ENCODE measurements at regions not wholly inside any gene's neighbourhood (a gene's known extent, or its start where the extent isn't known, plus 50 kb on each side); places are given as distances from the start of the nearest gene placed in this dataset.
A peak's percentile ranks its signal among the peaks of the same experiment; 100 is the strongest.

- peak; percentile 94 for TF ChIP-seq EP300 (IDR thresholded peaks at IDR 0.05; ENCODE audit: borderline replicate concordance)
- no peak for TF ChIP-seq REST (IDR thresholded peaks at IDR 0.05; ENCODE audit: low read depth)
- TF ChIP-seq TCF12 (IDR thresholded peaks at IDR 0.05; ENCODE audit: low read depth): peak; percentile 88
- TF ChIP-seq RAD21 (IDR thresholded peaks at IDR 0.05; ENCODE audit: low read depth): peak; percentile 50
- TF ChIP-seq TEAD4 (IDR thresholded peaks at IDR 0.05): peak; percentile 98
- TF ChIP-seq MAX (IDR thresholded peaks at IDR 0.05): 0 out of 2 replicates have a peak, but pooled peaks have one; percentile 10
- TF ChIP-seq YY1 (IDR thresholded peaks at IDR 0.05; ENCODE audit: low read depth): 0 out of 2 replicates have a peak, but pooled peaks have one; percentile 38
- peak; percentile 97 for TF ChIP-seq FOXM1 (IDR thresholded peaks at IDR 0.05; ENCODE audit: borderline replicate concordance, low read depth)
- TF ChIP-seq CEBPB (IDR thresholded peaks at IDR 0.05): peak; percentile 77
- TF ChIP-seq NFIC (IDR thresholded peaks at IDR 0.05): peak; percentile 97
- TF ChIP-seq ZBTB7A (IDR thresholded peaks at IDR 0.05; ENCODE audit: low read depth): peak; percentile 40; the same call in 1 of the 2 replicates
- TF ChIP-seq TAF1 (IDR thresholded peaks at IDR 0.05; ENCODE audit: low read depth): 0 out of 2 replicates have a peak, but pooled peaks have one; percentile 19
- TF ChIP-seq CREB1 (IDR thresholded peaks at IDR 0.05; ENCODE audit: low read depth): no peak
- TF ChIP-seq EGR1 (IDR thresholded peaks at IDR 0.05): no peak
- TF ChIP-seq, protein P1, sequence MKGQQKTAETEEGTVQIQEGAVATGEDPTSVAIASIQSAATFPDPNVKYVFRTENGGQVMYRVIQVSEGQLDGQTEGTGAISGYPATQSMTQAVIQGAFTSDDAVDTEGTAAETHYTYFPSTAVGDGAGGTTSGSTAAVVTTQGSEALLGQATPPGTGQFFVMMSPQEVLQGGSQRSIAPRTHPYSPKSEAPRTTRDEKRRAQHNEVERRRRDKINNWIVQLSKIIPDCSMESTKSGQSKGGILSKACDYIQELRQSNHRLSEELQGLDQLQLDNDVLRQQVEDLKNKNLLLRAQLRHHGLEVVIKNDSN (IDR thresholded peaks at IDR 0.05): no peak
These were observed 220.6 kb upstream of the HMGA2 start for GRCh38 chr12:65603438-65604351.

GRCh38 chr12:65605019-65605418 lies 219.3 kb upstream of the HMGA2 start:
- TF ChIP-seq ZBTB7A (IDR thresholded peaks at IDR 0.05; ENCODE audit: low read depth) (no peak), TEAD4 (IDR thresholded peaks at IDR 0.05) (no peak), FOXM1 (IDR thresholded peaks at IDR 0.05; ENCODE audit: borderline replicate concordance, low read depth) (no peak), TAF1 (IDR thresholded peaks at IDR 0.05; ENCODE audit: low read depth) (no peak), EP300 (IDR thresholded peaks at IDR 0.05; ENCODE audit: borderline replicate concordance) (no peak), NFIC (IDR thresholded peaks at IDR 0.05) (no peak), TCF12 (IDR thresholded peaks at IDR 0.05; ENCODE audit: low read depth) (no peak)

GRCh38 chr12:65606008-65606766 lies 218.1 kb upstream of the HMGA2 start:
- TF ChIP-seq TEAD4 (IDR thresholded peaks at IDR 0.05) (no peak), CREB1 (IDR thresholded peaks at IDR 0.05; ENCODE audit: low read depth) (no peak), NFIC (IDR thresholded peaks at IDR 0.05) (no peak), MAX (IDR thresholded peaks at IDR 0.05) (0 out of 2 replicates have a peak, but pooled peaks have one; percentile 9), CEBPB (IDR thresholded peaks at IDR 0.05) (no peak), EP300 (IDR thresholded peaks at IDR 0.05; ENCODE audit: borderline replicate concordance) (peak; percentile 16; the same call in 1 of the 2 replicates), ZBTB7A (IDR thresholded peaks at IDR 0.05; ENCODE audit: low read depth) (no peak)

- TF ChIP-seq MAX (IDR thresholded peaks at IDR 0.05): peak; percentile 64
- no peak for TF ChIP-seq REST (IDR thresholded peaks at IDR 0.05; ENCODE audit: low read depth)
- TF ChIP-seq FOXM1 (IDR thresholded peaks at IDR 0.05; ENCODE audit: borderline replicate concordance, low read depth): peak; percentile 64; the same call in 1 of the 2 replicates
- TF ChIP-seq EP300 (IDR thresholded peaks at IDR 0.05; ENCODE audit: borderline replicate concordance): peak; percentile 81
- peak; percentile 70 for TF ChIP-seq TEAD4 (IDR thresholded peaks at IDR 0.05)
- TF ChIP-seq TCF12 (IDR thresholded peaks at IDR 0.05; ENCODE audit: low read depth): peak; percentile 82
- peak; percentile 76 for TF ChIP-seq NFIC (IDR thresholded peaks at IDR 0.05)
- peak; percentile 22; the same call in 1 of the 2 replicates for TF ChIP-seq TAF1 (IDR thresholded peaks at IDR 0.05; ENCODE audit: low read depth)
- 0 out of 2 replicates have a peak, but pooled peaks have one; percentile 5 for TF ChIP-seq RAD21 (IDR thresholded peaks at IDR 0.05; ENCODE audit: low read depth)
- TF ChIP-seq CEBPB (IDR thresholded peaks at IDR 0.05): no peak
- no peak for TF ChIP-seq CREB1 (IDR thresholded peaks at IDR 0.05; ENCODE audit: low read depth)
- TF ChIP-seq, protein P1 (IDR thresholded peaks at IDR 0.05): no peak
These were observed 216.9 kb upstream of the HMGA2 start for GRCh38 chr12:65607401-65607841.

All from Ishikawa (cell line).